A673 (cell line): ENCODE measurements at regions not wholly inside any gene's neighbourhood (a gene's known extent, or its start where the extent isn't known, plus 50 kb on each side); places are given as distances from the start of the nearest gene placed in this dataset.

Experiments used
- BruUV-seq: library from RNA; stranded (reverse); fragments of 400-500 nt; replicated peaks from 2 replicates; lab custom pipeline; 2021; lab: Mats Ljungman, UMichigan
- CTCF ChIA-PET: fragments of 300-600 bp; sonication (Branson Sonifier 250); formaldehyde crosslinking; loops from one replicate; lab custom pipeline; 2022; ENCODE audit warnings: antibody characterized with exemption; lab: Charles Lee
- POLR2A ChIA-PET: fragments of 300-600 bp; sonication (Branson Sonifier 250); formaldehyde crosslinking; loops from one replicate; lab custom pipeline; 2022; ENCODE audit warnings: antibody characterized with exemption; ENCODE audit not compliant: low non-redundant PET; lab: Charles Lee
- DNase-seq: peaks from one replicate; pipeline ENCODE4 v3.0.0-alpha.2; 2015; ENCODE audit warnings: low spot score
- H3K27ac ChIP-seq: fragments of 200-600 bp; sonication (generic); 2 replicates; pipeline ENCODE4 v1.5.1; 2016; ENCODE audit warnings: mixed run types, low read depth, mild to moderate bottlenecking, mixed read lengths, antibody characterized with exemption, low read length; ENCODE audit not compliant: poor library complexity, severe bottlenecking
- H3K27me3 ChIP-seq: fragments of 200-600 bp; sonication (generic); replicated peaks from 2 replicates; pipeline ENCODE4 v1.6.1; 2017; ENCODE audit warnings: mixed run types, low read depth, mild to moderate bottlenecking, mixed read lengths, antibody characterized with exemption, low read length; ENCODE audit not compliant: insufficient read depth, poor library complexity
- H3K36me3 ChIP-seq: fragments of 200-600 bp; sonication (generic); 2 replicates; pipeline ENCODE4 v1.6.1; 2016; ENCODE audit warnings: mixed run types, mild to moderate bottlenecking, mixed read lengths, antibody characterized with exemption, low read length; ENCODE audit not compliant: insufficient read depth, poor library complexity, severe bottlenecking
- H3K4me1 ChIP-seq: fragments of 200-600 bp; sonication (generic); 2 replicates; pipeline ENCODE4 v1.6.1; 2017; ENCODE audit warnings: mixed run types, mild to moderate bottlenecking, mixed read lengths, antibody characterized with exemption, low read length; ENCODE audit not compliant: insufficient read depth, poor library complexity, severe bottlenecking
- H3K4me3 ChIP-seq: fragments of 200-600 bp; sonication (generic); 2 replicates; pipeline ENCODE4 v1.5.1; 2016; ENCODE audit warnings: low read depth, mixed run types, mild to moderate bottlenecking, mixed read lengths, low read length; ENCODE audit not compliant: poor library complexity, severe bottlenecking
- H3K9me3 ChIP-seq: fragments of 200-600 bp; sonication (generic); 2 replicates; pipeline ENCODE4 v1.6.1; 2016; ENCODE audit warnings: mixed run types, low read depth, mild to moderate bottlenecking, mixed read lengths, antibody characterized with exemption, low read length; ENCODE audit not compliant: poor library complexity, severe bottlenecking
- EZH2 ChIP-seq: fragments of 200-600 bp; sonication (generic); IDR thresholded peaks from 2 replicates; pipeline ENCODE4 v1.6.1; 2017; ENCODE audit warnings: borderline replicate concordance, low read depth, mild to moderate bottlenecking, mixed read lengths, antibody characterized with exemption, low read length; ENCODE audit not compliant: poor library complexity, severe bottlenecking
- intact Hi-C: fragments of 100-400 bp; cut with micrococcal nuclease; formaldehyde crosslinking; loops from one replicate; pipeline ENCODE4 v1.10.0; 2022; ENCODE audit not compliant: unreplicated experiment
- TF ChIP-seq, protein P1 (sequence below): fragments of 300-800, 200-600 bp; sonication (generic); conservative IDR thresholded peaks from 2 replicates; pipeline ENCODE4 v1.5.1; 2017; ENCODE audit warnings: low read depth, mild to moderate bottlenecking, antibody characterized with exemption, low read length, moderate library complexity, mixed read lengths

DNA sequence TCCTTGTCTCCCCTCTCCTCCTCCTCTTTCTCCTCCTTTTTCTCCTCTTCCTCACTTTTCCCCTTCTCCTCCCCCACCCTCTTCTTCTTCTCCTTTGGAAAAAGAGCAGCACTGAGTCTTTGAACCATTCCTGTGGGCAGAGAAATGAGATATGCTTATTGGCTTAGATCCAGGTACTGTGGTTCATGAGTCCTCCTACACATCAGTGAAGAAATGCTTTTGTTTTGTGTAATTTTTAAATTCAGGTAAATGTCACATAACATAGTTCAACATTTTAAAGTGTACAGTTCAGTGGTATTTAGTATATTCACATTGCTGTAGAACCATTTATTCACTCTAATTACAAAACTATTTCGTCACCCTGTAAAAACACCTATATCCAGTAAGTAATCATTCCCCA is 402.1 kb downstream of the AACS start:
- Histone ChIP-seq H3K9me3 (no peaks in the 10 kb centered on the region), H3K4me1 (no peaks in the 10 kb centered on the region), H3K27me3 (peaks cover 27% of the 10 kb centered on the region), H3K4me3 (no peak overlapping the region), H3K36me3 (no peaks in the 10 kb centered on the region), H3K27ac (no peak overlapping the region)
- ChIA-PET CTCF (no interaction called here), POLR2A (no interaction called here)
- intact Hi-C loops = no loop called here
- TF ChIP-seq EZH2 = no peak
- TF ChIP-seq, protein P1, sequence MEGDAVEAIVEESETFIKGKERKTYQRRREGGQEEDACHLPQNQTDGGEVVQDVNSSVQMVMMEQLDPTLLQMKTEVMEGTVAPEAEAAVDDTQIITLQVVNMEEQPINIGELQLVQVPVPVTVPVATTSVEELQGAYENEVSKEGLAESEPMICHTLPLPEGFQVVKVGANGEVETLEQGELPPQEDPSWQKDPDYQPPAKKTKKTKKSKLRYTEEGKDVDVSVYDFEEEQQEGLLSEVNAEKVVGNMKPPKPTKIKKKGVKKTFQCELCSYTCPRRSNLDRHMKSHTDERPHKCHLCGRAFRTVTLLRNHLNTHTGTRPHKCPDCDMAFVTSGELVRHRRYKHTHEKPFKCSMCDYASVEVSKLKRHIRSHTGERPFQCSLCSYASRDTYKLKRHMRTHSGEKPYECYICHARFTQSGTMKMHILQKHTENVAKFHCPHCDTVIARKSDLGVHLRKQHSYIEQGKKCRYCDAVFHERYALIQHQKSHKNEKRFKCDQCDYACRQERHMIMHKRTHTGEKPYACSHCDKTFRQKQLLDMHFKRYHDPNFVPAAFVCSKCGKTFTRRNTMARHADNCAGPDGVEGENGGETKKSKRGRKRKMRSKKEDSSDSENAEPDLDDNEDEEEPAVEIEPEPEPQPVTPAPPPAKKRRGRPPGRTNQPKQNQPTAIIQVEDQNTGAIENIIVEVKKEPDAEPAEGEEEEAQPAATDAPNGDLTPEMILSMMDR = no peak
- DNase-seq = no peak
- no TSS peak for BruUV-seq

DNA sequence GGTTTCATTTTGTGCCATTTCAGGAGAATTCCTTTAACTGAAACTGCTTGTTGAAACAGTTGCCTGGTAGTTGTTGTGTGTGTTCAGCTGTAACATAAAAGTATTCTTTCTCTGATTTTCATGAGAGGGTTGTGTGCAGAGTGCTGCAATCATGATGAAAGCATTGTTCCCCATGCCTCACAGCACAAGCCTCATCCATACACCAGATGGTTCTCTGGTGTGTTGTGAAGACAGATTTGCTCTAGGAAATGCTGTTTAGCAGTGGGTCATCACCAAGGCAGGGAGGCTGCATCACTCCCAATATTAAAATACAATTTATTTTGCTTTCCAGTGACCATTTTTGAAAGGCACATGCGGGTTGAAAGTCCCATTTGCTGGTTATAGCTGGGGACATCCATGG is 404.4 kb downstream of the AACS start:
- Histone ChIP-seq H3K36me3 (no peaks in the 10 kb centered on the region), H3K27me3 (peaks cover 30% of the 10 kb centered on the region), H3K9me3 (no peaks in the 10 kb centered on the region), H3K4me3 (no peak overlapping the region), H3K27ac (no peak overlapping the region), H3K4me1 (no peaks in the 10 kb centered on the region)
- TF ChIP-seq EZH2 = no peak
- TF ChIP-seq, protein P1 = no peak
- ChIA-PET POLR2A (no interaction called here), CTCF (no interaction called here)
- no TSS peak for BruUV-seq
- intact Hi-C loops = no loop called here
- no peak for DNase-seq

DNA sequence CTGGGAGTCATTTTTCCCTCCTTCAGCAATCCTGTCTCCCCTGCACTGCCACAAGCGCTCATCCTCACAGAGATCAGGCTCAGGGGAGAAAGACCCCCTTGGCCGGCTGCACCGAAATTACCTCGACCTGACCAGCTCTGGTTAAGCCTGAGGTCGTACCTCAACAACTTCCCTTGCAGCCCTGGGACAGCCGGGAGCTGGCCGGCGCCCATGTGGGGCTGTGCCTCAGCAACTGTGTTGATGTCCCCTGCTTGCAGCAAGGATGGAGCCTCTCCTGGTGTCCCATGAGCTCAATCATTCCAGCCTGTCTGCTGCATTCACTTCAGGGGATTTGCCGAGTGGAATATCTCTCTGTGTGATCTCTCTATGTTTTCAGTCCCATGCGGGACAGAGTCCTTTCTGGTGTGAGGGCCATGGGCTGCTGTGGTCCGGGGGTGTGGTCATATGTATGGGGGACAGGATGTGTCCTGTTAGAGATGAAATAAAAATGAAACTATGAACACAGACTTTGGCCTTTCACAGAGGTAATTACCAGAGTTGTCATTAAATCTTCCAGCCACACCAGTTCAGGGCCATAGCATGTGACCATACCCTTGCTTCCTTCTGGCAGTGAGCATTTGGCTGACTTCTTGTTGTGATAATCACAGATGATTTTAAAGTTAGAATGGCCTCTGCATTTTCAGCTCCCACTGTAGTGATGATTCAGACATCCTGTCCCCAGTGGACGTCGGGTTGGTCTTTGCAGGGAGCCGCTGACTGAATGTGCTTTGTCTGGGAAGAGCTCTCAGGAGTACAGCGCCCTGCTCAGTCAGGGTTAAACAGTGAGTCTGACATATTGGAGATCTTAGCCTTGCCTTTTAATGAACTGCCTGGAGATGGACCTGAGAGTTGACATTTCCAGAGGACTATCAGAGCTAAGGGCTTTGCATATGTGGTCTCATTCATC is 405.9 kb downstream of the AACS start:
- no peaks in the 10 kb centered on the region for H3K9me3 ChIP-seq
- no peak overlapping the region for H3K4me3 ChIP-seq
- BruUV-seq = no TSS peak
- no peak for DNase-seq
- intact Hi-C loops = no loop called here
- TF ChIP-seq, protein P1 = no peak
- TF ChIP-seq EZH2 = no peak
- CTCF ChIA-PET = interaction anchor here (0.6 kb wide), 2 partner anchors 233 to 756 kb away, joined by 3 to 10 read pairs; no protein-coding TSS in a partner anchor
- no peak overlapping the region for H3K27ac ChIP-seq
- H3K4me1 ChIP-seq = no peaks in the 10 kb centered on the region
- POLR2A ChIA-PET = no interaction called here
- H3K36me3 ChIP-seq = no peaks in the 10 kb centered on the region
- H3K27me3 ChIP-seq = peaks cover 39% of the 10 kb centered on the region
